ENCODE measurements at regions not wholly inside any gene's neighbourhood (a gene's known extent, or its start where the extent isn't known, plus 50 kb on each side); places are given as distances from the start of the nearest gene placed in this dataset.
"Not testable (repeated sequence)": the region's sequence is repeated elsewhere in the genome, so short reads cannot be mapped to it uniquely, and the experiment has no call there.

DNA sequence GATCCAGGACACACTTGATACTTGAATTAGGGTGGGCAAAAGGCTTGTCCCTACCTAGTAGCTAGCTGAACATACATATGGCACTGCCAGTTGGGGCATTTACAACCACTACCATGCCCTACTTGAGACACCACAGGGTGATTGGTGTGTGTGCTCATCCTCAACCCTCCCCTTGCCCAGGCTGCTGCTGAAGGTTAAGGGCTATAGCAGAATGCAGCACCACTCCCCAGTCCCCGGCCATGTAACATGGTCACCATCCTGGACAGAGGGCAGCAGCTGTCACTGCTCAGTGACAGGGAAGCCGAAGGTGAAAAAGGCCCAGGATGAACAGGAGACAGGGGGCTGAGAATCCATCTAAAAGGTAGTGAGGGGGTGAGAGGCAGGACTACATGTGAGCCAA lies 273.9 kb upstream of the SGCD start:
- no peaks in the 10 kb centered on the region for H3K36me3 Mint-ChIP-seq (ENCODE audit: unreplicated experiment)
- peaks cover 1% of the 10 kb centered on the region for H3K27me3 Mint-ChIP-seq (ENCODE audit: unreplicated experiment)
- H3K4me3 Mint-ChIP-seq (ENCODE audit: unreplicated experiment) = no peak overlapping the region
- TF ChIP-seq CTCF (IDR thresholded peaks at IDR 0.05; ENCODE audit: partially characterized antibody, unreplicated experiment) = no peak
- no peak overlapping the region for H3K27ac Mint-ChIP-seq (ENCODE audit: unreplicated experiment)
- peaks cover 1% of the 10 kb centered on the region for H3K9me3 Mint-ChIP-seq (ENCODE audit: unreplicated experiment)
- H3K4me1 Mint-ChIP-seq (ENCODE audit: low read depth, unreplicated experiment) = no peaks in the 10 kb centered on the region
- no peak for DNase-seq

DNA sequence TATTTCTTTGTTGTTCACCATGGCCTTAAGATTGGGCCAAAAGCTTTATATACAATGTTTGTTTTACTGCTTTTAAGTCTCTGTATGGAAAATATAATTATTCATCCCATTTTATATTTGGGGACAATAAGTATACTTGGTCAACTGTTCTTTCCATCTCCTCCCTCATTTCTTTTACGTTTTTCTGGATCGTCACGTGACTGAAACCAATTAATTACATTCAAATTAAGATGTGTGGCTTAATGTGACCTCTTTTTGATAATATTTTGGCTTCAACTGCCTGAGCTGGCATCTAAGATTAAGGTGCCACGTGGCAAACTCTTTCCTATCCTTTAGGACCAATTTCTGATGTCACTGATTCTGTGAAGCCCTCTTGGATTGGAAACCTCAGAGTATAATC lies 250.1 kb upstream of the SGCD start:
- Mint-ChIP-seq H3K36me3 (ENCODE audit: unreplicated experiment) (no peaks in the 10 kb centered on the region), H3K9me3 (ENCODE audit: unreplicated experiment) (no peaks in the 10 kb centered on the region), H3K27ac (ENCODE audit: unreplicated experiment) (no peak overlapping the region), H3K4me3 (ENCODE audit: unreplicated experiment) (no peak overlapping the region), H3K4me1 (ENCODE audit: low read depth, unreplicated experiment) (no peaks in the 10 kb centered on the region), H3K27me3 (ENCODE audit: unreplicated experiment) (no peaks in the 10 kb centered on the region)
- TF ChIP-seq CTCF (IDR thresholded peaks at IDR 0.05; ENCODE audit: partially characterized antibody, unreplicated experiment) = no peak
- no peak for DNase-seq

DNA sequence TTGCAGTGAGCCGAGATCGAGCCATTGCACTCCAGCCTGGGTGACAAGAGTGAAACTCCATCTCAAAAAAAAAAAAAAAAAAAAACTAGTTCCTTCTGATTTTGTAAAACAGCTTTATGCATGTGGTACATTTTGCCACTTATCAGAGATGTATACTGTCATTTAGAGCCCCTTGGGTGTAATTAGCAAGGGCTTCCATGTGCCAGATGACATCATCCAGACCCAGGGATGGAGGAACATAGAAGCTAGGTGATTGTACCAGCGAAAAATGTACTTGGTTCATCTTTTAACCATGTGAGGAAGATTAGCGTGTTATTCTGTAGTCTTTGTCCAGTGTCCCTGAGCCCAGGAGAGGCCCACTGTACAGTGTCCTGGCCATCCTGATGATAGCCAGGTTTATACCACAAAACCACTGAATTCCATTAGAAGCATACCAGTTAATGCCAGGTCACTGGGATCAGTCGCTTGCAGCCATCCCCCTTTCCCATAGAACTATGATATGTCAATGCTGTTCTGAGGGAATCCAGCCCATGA lies 239.3 kb upstream of the SGCD start:
- H3K4me3 Mint-ChIP-seq (ENCODE audit: unreplicated experiment) = no peak overlapping the region
- peaks cover 1% of the 10 kb centered on the region for H3K9me3 Mint-ChIP-seq (ENCODE audit: unreplicated experiment)
- H3K27me3 Mint-ChIP-seq (ENCODE audit: unreplicated experiment) = no peaks in the 10 kb centered on the region
- no peak for DNase-seq
- TF ChIP-seq CTCF (IDR thresholded peaks at IDR 0.05; ENCODE audit: partially characterized antibody, unreplicated experiment) = no peak
- H3K4me1 Mint-ChIP-seq (ENCODE audit: low read depth, unreplicated experiment) = no peaks in the 10 kb centered on the region
- peaks cover 17% of the 10 kb centered on the region for H3K36me3 Mint-ChIP-seq (ENCODE audit: unreplicated experiment)
- no peak overlapping the region for H3K27ac Mint-ChIP-seq (ENCODE audit: unreplicated experiment)

DNA sequence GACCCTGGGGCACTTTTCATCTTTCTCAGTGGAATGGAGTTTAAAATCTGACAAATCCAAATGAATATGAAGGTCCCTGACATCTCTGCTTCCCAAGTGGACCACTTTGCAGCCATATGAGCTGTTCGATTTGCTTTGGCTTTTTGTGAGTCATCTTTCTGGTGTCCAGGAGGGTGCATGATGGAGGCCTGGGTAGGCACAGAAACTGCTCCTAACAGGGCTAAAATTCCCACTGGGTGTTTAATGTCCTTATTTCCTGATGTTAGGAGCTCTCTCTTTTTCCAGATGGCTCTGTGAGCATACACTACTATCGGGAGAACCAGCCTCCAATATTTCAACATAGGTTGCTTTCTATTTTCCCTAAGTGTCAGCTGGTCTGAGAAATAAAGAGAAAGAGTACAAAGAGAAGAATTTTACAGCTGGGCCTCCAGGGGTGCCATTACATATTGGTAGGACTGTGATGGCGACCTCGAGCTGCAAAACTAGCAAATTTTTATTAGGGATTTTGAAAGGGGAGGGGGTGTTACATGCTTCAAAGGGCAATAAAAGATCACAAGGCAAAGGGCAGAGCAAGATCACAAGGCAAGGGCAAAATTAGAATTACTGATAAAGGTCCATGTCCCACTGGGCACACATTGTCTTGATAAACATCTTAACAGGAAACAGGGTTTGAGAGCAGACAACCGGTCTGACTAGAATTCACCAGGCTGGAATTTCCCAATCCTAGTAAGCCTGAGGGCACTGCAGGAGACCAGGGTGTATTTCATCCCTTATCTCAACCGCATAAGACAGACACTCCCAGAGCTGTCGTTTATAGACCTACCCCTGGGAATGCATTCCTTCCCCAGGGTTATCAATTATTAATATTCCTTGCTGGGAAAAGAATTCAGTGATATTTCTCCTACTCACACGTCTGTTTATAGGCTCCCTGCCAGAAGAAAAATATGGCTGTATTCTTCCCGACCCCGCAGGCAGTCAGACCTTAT lies 236.7 kb upstream of the SGCD start:
- not testable (repeated sequence) for H3K4me3 Mint-ChIP-seq (ENCODE audit: unreplicated experiment); H3K9me3 Mint-ChIP-seq (ENCODE audit: unreplicated experiment)

DNA sequence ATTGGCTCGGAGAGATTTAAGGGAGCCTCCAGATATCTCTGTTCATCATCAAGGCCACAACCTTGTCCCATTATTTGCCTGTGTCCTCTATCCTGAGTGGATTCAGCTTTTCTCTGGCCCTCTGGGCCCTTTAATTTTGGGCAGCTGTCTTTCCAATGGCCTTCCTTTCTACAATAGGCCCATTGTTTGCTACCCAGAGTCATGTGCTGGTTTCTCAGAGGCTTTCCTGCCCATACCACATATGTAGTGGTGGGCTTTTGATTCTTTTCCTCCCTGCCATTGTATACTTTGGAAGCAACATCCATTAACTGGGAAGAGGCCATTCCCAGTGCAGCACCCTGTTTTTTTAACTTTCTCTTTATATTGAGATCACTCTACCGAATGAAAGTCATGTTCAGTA lies 233.9 kb upstream of the SGCD start:
- Mint-ChIP-seq H3K27ac (ENCODE audit: unreplicated experiment) (no peak overlapping the region), H3K4me3 (ENCODE audit: unreplicated experiment) (no peak overlapping the region), H3K36me3 (ENCODE audit: unreplicated experiment) (peaks cover 17% of the 10 kb centered on the region), H3K27me3 (ENCODE audit: unreplicated experiment) (no peaks in the 10 kb centered on the region), H3K9me3 (ENCODE audit: unreplicated experiment) (peaks cover 3% of the 10 kb centered on the region), H3K4me1 (ENCODE audit: low read depth, unreplicated experiment) (no peaks in the 10 kb centered on the region)
- no peak for DNase-seq
- no peak for TF ChIP-seq CTCF (IDR thresholded peaks at IDR 0.05; ENCODE audit: partially characterized antibody, unreplicated experiment)

More for the DNA sequence above, 236.7 kb upstream of the SGCD start:
- peaks cover 17% of the 10 kb centered on the region for H3K36me3 Mint-ChIP-seq (ENCODE audit: unreplicated experiment)
- not testable (repeated sequence) for H3K27ac Mint-ChIP-seq (ENCODE audit: unreplicated experiment); H3K4me1 Mint-ChIP-seq (ENCODE audit: low read depth, unreplicated experiment); H3K27me3 Mint-ChIP-seq (ENCODE audit: unreplicated experiment); DNase-seq
